SKM-1 (cell line): ENCODE measurements at regions not wholly inside any gene's neighbourhood (a gene's known extent, or its start where the extent isn't known, plus 50 kb on each side); places are given as distances from the start of the nearest gene placed in this dataset.
"Not testable (repeated sequence)": the region's sequence is repeated elsewhere in the genome, so short reads cannot be mapped to it uniquely, and the experiment has no call there.

Source experiments
- DNase-seq: peaks from one replicate; lab custom pipeline; 2025; ENCODE audit not compliant: unreplicated experiment; lab: John Stamatoyannopoulos, UW

GRCh38 chrX:104513162-104513561 lies 52.8 kb upstream of the IL1RAPL2 start:
- DNase-seq: no peak

GRCh38 chrX:104510801-104511200 lies 55.2 kb upstream of the IL1RAPL2 start:
- no peak for DNase-seq

- DNase-seq: no peak
Measured at GRCh38 chrX:104502460-104502859, 63.5 kb upstream of the IL1RAPL2 start.

- DNase-seq: no peak
Measured at GRCh38 chrX:104488811-104489210, 77.2 kb upstream of the IL1RAPL2 start.

- no peak for DNase-seq
Measured at GRCh38 chrX:104486691-104487090, 79.3 kb upstream of the IL1RAPL2 start.

- DNase-seq: no peak
Measured at GRCh38 chrX:104482757-104483156, 83.2 kb upstream of the IL1RAPL2 start.

- no peak for DNase-seq
Measured at GRCh38 chrX:104469771-104470170, 96.2 kb upstream of the IL1RAPL2 start.

- DNase-seq: no peak
Measured at GRCh38 chrX:104459796-104460195, 106.2 kb upstream of the IL1RAPL2 start.

- not testable (repeated sequence) for DNase-seq
Measured at GRCh38 chrX:104457130-104457529, 108.9 kb upstream of the IL1RAPL2 start.

- DNase-seq: no peak
Measured at GRCh38 chrX:104450316-104450715, 115.7 kb upstream of the IL1RAPL2 start.

- DNase-seq: no peak
Measured at GRCh38 chrX:104445591-104445990, 120.4 kb upstream of the IL1RAPL2 start.

- DNase-seq: no peak
Measured at GRCh38 chrX:104435249-104435648, 130.8 kb upstream of the IL1RAPL2 start.

- DNase-seq: no peak
Measured at GRCh38 chrX:104432321-104432720, 133.7 kb upstream of the IL1RAPL2 start.

- DNase-seq: no peak
Measured at GRCh38 chrX:104430742-104431119, 135.3 kb upstream of the IL1RAPL2 start.

GRCh38 chrX:104430072-104430741 lies 135.8 kb upstream of the IL1RAPL2 start:
- no peak for DNase-seq

GRCh38 chrX:104428231-104428630 lies 137.8 kb upstream of the IL1RAPL2 start:
- DNase-seq: no peak

- DNase-seq: no peak
Measured at GRCh38 chrX:104427693-104428092, 138.3 kb upstream of the IL1RAPL2 start.

GRCh38 chrX:104427073-104427472 lies 138.9 kb upstream of the IL1RAPL2 start:
- DNase-seq: no peak

GRCh38 chrX:104420907-104421306 lies 145.1 kb upstream of the IL1RAPL2 start:
- DNase-seq: no peak

GRCh38 chrX:104419926-104420325 lies 146.1 kb upstream of the IL1RAPL2 start:
- DNase-seq: no peak

- DNase-seq: no peak
Measured at GRCh38 chrX:104419211-104419610, 146.8 kb upstream of the IL1RAPL2 start.

- DNase-seq: no peak
Measured at GRCh38 chrX:104411800-104412199, 154.2 kb upstream of the IL1RAPL2 start.

- DNase-seq: no peak
Measured at GRCh38 chrX:104400387-104400786, 145.7 kb upstream of the ESX1 start.
